NCI-H2227 treated with DMSO at 0.1 percent for 48 hours (cell line): ENCODE measurements at regions not wholly inside any gene's neighbourhood (a gene's known extent, or its start where the extent isn't known, plus 50 kb on each side); places are given as distances from the start of the nearest gene placed in this dataset.

Experiments
- DNase-seq: peaks from one replicate; lab custom pipeline; 2025; lab: John Stamatoyannopoulos, UW

- no peak for DNase-seq
These were observed 165.5 kb downstream of the FBLN2 start for GRCh38 chr3:13714251-13714916.

GRCh38 chr3:13713396-13713795, 164.5 kb downstream of the FBLN2 start:
- no peak for DNase-seq

- no peak for DNase-seq
These were observed 163.8 kb downstream of the FBLN2 start for GRCh38 chr3:13712682-13713180.

- DNase-seq, result no peak
These were observed 163.2 kb downstream of the FBLN2 start for GRCh38 chr3:13711911-13712650.

GRCh38 chr3:13710251-13710650, 161.3 kb downstream of the FBLN2 start:
- DNase-seq, result no peak

- DNase-seq, result no peak
These were observed 160.8 kb downstream of the FBLN2 start for GRCh38 chr3:13709706-13710105.

- no peak for DNase-seq
These were observed 160.1 kb downstream of the FBLN2 start for GRCh38 chr3:13708871-13709595.

- DNase-seq, result no peak
These were observed 159.4 kb downstream of the FBLN2 start for GRCh38 chr3:13708301-13708700.

GRCh38 chr3:13707456-13707855, 158.5 kb downstream of the FBLN2 start:
- DNase-seq, result no peak

- DNase-seq, result no peak
These were observed 158.0 kb downstream of the FBLN2 start for GRCh38 chr3:13706886-13707285.

- DNase-seq, result no peak
These were observed 157.5 kb downstream of the FBLN2 start for GRCh38 chr3:13706451-13706850.

- DNase-seq, result no peak
These were observed 156.9 kb downstream of the FBLN2 start for GRCh38 chr3:13705702-13706280.

- no peak for DNase-seq
These were observed 156.1 kb downstream of the FBLN2 start for GRCh38 chr3:13705051-13705450.

GRCh38 chr3:13704174-13704573, 155.2 kb downstream of the FBLN2 start:
- no peak for DNase-seq

- no peak for DNase-seq
These were observed 154.1 kb downstream of the FBLN2 start for GRCh38 chr3:13703071-13703470.

- DNase-seq, result no peak
These were observed 153.4 kb downstream of the FBLN2 start for GRCh38 chr3:13702286-13702685.

GRCh38 chr3:13700889-13701288, 152.0 kb downstream of the FBLN2 start:
- no peak for DNase-seq

- no peak for DNase-seq
These were observed 151.4 kb downstream of the FBLN2 start for GRCh38 chr3:13700362-13700761.

GRCh38 chr3:13696699-13697098, 147.8 kb downstream of the FBLN2 start:
- no peak for DNase-seq

- no peak for DNase-seq
These were observed 144.5 kb downstream of the FBLN2 start for GRCh38 chr3:13693441-13693840.

- no peak for DNase-seq
These were observed 141.7 kb downstream of the FBLN2 start for GRCh38 chr3:13690636-13691035.
